Heart left ventricle (tissue), 16 donors: ENCODE measurements at regions not wholly inside any gene's neighbourhood (a gene's known extent, or its start where the extent isn't known, plus 50 kb on each side); places are given as distances from the start of the nearest gene placed in this dataset.
A peak's percentile ranks its signal among the peaks of the same experiment; 100 is the strongest.

Source experiments
- ATAC-seq, 4 donors: fragments of 200-7000 bp; cut with Tn5 transposase; one replicate each; pipeline ENCODE4 v1.9.1; 2020 to 2022; ENCODE audit warnings: moderate library complexity in 4 of 4, mild to moderate bottlenecking in 3 of 4, moderate number of reproducible peaks in 1 of 4
- DNase-seq, 5 donors: peaks; one replicate each; pipeline ENCODE4 v3.0.0-alpha.2; 2020
- H3K27ac ChIP-seq, 12 donors: fragments of 200-600 bp; sonication (generic) in 4 of 12; one replicate each; pipeline versions ENCODE4 v1.5.0 to v1.8.0; 2016 to 2022; ENCODE audit warnings: mild to moderate bottlenecking in 2 of 12
- H3K27me3 ChIP-seq, 9 donors: fragments of 200-600 bp; sonication (generic) in 2 of 9; one replicate each; pipeline versions ENCODE4 v1.5.1 to v1.8.0; 2016 to 2022; ENCODE audit warnings: mild to moderate bottlenecking in 3 of 9
- H3K36me3 ChIP-seq, 9 donors: fragments of 200-600 bp; sonication (generic) in 2 of 9; one replicate each; pipeline versions ENCODE4 v1.5.0 to v1.8.0; 2018 to 2022; ENCODE audit warnings: mild to moderate bottlenecking in 2 of 9
- H3K4me1 ChIP-seq, 12 donors: fragments of 200-600 bp; sonication (generic) in 4 of 12; one replicate each; pipeline versions ENCODE4 v1.5.0 to v1.8.0; 2016 to 2022; ENCODE audit warnings: mild to moderate bottlenecking in 3 of 12
- H3K4me3 ChIP-seq, 12 donors: fragments of 200-600 bp; sonication (generic) in 4 of 12; one replicate each; pipeline versions ENCODE4 v1.5.0 to v1.8.0; 2017 to 2022; ENCODE audit warnings: mild to moderate bottlenecking in 9 of 12, moderate library complexity in 4 of 12
- H3K9me3 ChIP-seq, 12 donors: fragments of 200-600 bp; sonication (generic) in 4 of 12; one replicate each; pipeline versions ENCODE4 v1.5.0 to v1.8.0; 2016 to 2022; ENCODE audit warnings: mild to moderate bottlenecking in 1 of 12
- CTCF ChIP-seq, 12 donors: fragments of 200-600 bp; sonication (generic) in 4 of 12; IDR thresholded peaks; one replicate each; pipeline versions ENCODE4 v1.5.0 to v1.8.0; 2018 to 2022; ENCODE audit warnings: antibody characterized with exemption in 12 of 12, mild to moderate bottlenecking in 5 of 12
- POLR2A ChIP-seq, 2 donors: fragments of 450-650 bp; IDR thresholded peaks; one replicate each; pipeline ENCODE4 v1.6.1; 2017; ENCODE audit warnings: antibody characterized with exemption in 2 of 2, mild to moderate bottlenecking in 2 of 2, moderate library complexity in 2 of 2
- WGBS, 4 donors: extraction: QIAGEN DNeasy Blood & Tissue Kit in 2 of 4; methylation state at CpG; one replicate each; pipeline versions ENCODE4 v1.1.5 to v1.1.7; 2013 to 2018; 5-methylcytosine and 5-hydroxymethylcytosine counted together
- intact Hi-C, 10 donors: fragments of 100-400 bp; cut with DNase I; formaldehyde crosslinking; loops; one replicate each; pipeline versions ENCODE4 v1.11.1 to v1.14.2; 2022
- donor health status: ischemic (EF 13 %, LVEDD 7.1; RV severe dilation, severe dysfunction).
- donor health status: healthy with polysubstance abuse.
- donor health status: DM: no; HTN: yes; CAD: no.
- donor health status: DM: no; HTN: no; CAD: no.
- donor health status: ischemic (EF 25% LVEDD 6.9; RV normal size, moderate dysfunction).
- donor health status: ischemic (EF 25% LVEDD 5.7; RV mildly dilated, moderate dysfunction).
- donor health status: healthy.
- donor health status: DM: yes; HTN: yes; CAD: no.
- donor health status: ischemic (EF 35%, LVEDD 5.7; RV mildly dilated, moderate dysfunction).
- donor health status: nonischemic (EF 11% LVEDD 7.7; RV severe dilation, severe dysfunction).
- donor health status: DM: yes; HTN: yes; CAD: no.
- donor health status: PGD.
- donor health status: ischemic (EF 29% LVEDD 5.4; RV normal size, mild dysfunction).
- donor health status: nonischemic (EF 23%, LVEDD 6.1; RV moderate dilation, normal function).

- ATAC-seq (no peak), DNase-seq (no peak)
- Histone ChIP-seq H3K4me1 (peaks cover 0 to 31% (median 8%) of the 10 kb centered on the region in 12 donors), H3K9me3 (no peaks in the 10 kb centered on the region), H3K36me3 (no peaks in the 10 kb centered on the region), H3K27me3 (no peaks in the 10 kb centered on the region), H3K4me3 (no peak overlapping the region), H3K27ac (no peak overlapping the region)
- intact Hi-C loops, result loop anchor here in 3 of 10 donors (5.0 to 10.0 kb wide), 3 partner anchors 58 to 208 kb away; partner anchors contain the start of gene GNAO1 (in 1 of the 3)
- WGBS, 4 donors, result 91 to 99% (median 94%) methylated on average over 6 of the region's 6 CpGs
- no peak for TF ChIP-seq CTCF (IDR thresholded peaks at IDR 0.05)
- TF ChIP-seq POLR2A (IDR thresholded peaks at IDR 0.05), result no peak
Observed at GRCh38 chr16:56106527-56106926, 84.8 kb upstream of the GNAO1 start.

- H3K27ac ChIP-seq, result peak overlapping the region in 4 of 12 donors; percentile 61 to 79 (median 68)
- WGBS, 4 donors, result 63 to 74% (median 68%) methylated on average over 3 of the region's 3 CpGs
- intact Hi-C loops, result loop anchor here in 2 of 10 donors (5.0 to 10.0 kb wide), 3 partner anchors 62 to 212 kb away; partner anchors contain the start of gene GNAO1 (in 2 of the 2)
- H3K36me3 ChIP-seq, result no peaks in the 10 kb centered on the region
- peaks cover 0 to 24% (median 9%) of the 10 kb centered on the region in 12 donors for H3K4me1 ChIP-seq
- no peaks in the 10 kb centered on the region for H3K9me3 ChIP-seq
- H3K27me3 ChIP-seq, result no peaks in the 10 kb centered on the region
- H3K4me3 ChIP-seq, result no peak overlapping the region
- ATAC-seq (no peak), DNase-seq (no peak)
- TF ChIP-seq POLR2A (IDR thresholded peaks at IDR 0.05), result no peak
- TF ChIP-seq CTCF (IDR thresholded peaks at IDR 0.05), result no peak
Observed at GRCh38 chr16:56102906-56103305, 88.4 kb upstream of the GNAO1 start.

GRCh38 chr16:56102183-56102686, 89.1 kb upstream of the GNAO1 start:
- Histone ChIP-seq H3K9me3 (no peaks in the 10 kb centered on the region), H3K27me3 (no peaks in the 10 kb centered on the region), H3K27ac (peak overlapping the region; percentile 34 to 79 (median 62)), H3K4me3 (peak overlapping the region in 10 of 12 donors; percentile 28 to 58 (median 38)), H3K36me3 (no peaks in the 10 kb centered on the region), H3K4me1 (peaks cover 0 to 18% (median 8%) of the 10 kb centered on the region in 12 donors)
- peak; percentile 47 to 73 (median 66) for DNase-seq
- TF ChIP-seq POLR2A (IDR thresholded peaks at IDR 0.05), result no peak
- no peak for TF ChIP-seq CTCF (IDR thresholded peaks at IDR 0.05)
- 3 to 20% (median 8%) methylated on average over 13 of the region's 13 CpGs for WGBS, 4 donors
- intact Hi-C loops, result loop anchor here in 2 of 10 donors (5.0 to 10.0 kb wide), 3 partner anchors 63 to 213 kb away; partner anchors contain the start of gene GNAO1 (in 2 of the 2)
- ATAC-seq, result peak; percentile 84 to 90 (median 90)

GRCh38 chr16:56101480-56101879, 89.8 kb upstream of the GNAO1 start:
- no peak for ATAC-seq
- intact Hi-C loops, result loop anchor here in 2 of 10 donors (5.0 to 10.0 kb wide), 3 partner anchors 63 to 213 kb away; partner anchors contain the start of gene GNAO1 (in 2 of the 2)
- 55 to 66% (median 58%) methylated on average over 5 of the region's 5 CpGs for WGBS, 4 donors

More at GRCh38 chr16:56101480-56101879, 89.8 kb upstream of the GNAO1 start:
- H3K27me3 ChIP-seq, result no peaks in the 10 kb centered on the region
- TF ChIP-seq POLR2A (IDR thresholded peaks at IDR 0.05), result no peak
- TF ChIP-seq CTCF (IDR thresholded peaks at IDR 0.05), result no peak
- H3K4me3 ChIP-seq, result peak overlapping the region in 2 of 12 donors; percentile 44 to 50
- DNase-seq, result no peak
- H3K9me3 ChIP-seq, result no peaks in the 10 kb centered on the region
- H3K36me3 ChIP-seq, result no peaks in the 10 kb centered on the region
- peaks cover 0 to 18% (median 8%) of the 10 kb centered on the region in 12 donors for H3K4me1 ChIP-seq
- H3K27ac ChIP-seq, result peak overlapping the region in 9 of 12 donors; percentile 43 to 79 (median 63)
